ENCODE measurements at regions not wholly inside any gene's neighbourhood (a gene's known extent, or its start where the extent isn't known, plus 50 kb on each side); places are given as distances from the start of the nearest gene placed in this dataset.

- Histone ChIP-seq H3K9me3 (ENCODE audit: insufficient read depth, low read length) (no peaks in the 10 kb centered on the region), H3K27me3 (ENCODE audit: low read depth, low read length) (no peaks in the 10 kb centered on the region), H3K27ac (ENCODE audit: low read length) (no peak overlapping the region), H3K9ac (ENCODE audit: low read length) (no peak overlapping the region), H4K20me1 (ENCODE audit: insufficient read depth, low read length) (no peaks in the 10 kb centered on the region), H3K79me2 (ENCODE audit: low read length) (no peaks in the 10 kb centered on the region), H3K4me2 (ENCODE audit: low read length) (no peak overlapping the region), H3K4me3 (ENCODE audit: low read length) (no peak overlapping the region), H3K36me3 (replicated peaks; ENCODE audit: low read depth, low read length) (no peaks in the 10 kb centered on the region), H3K4me1 (ENCODE audit: low read length) (peaks cover 23% of the 10 kb centered on the region), H2AFZ (ENCODE audit: low read depth, low read length) (no peak overlapping the region)
- no peak for TF ChIP-seq CTCF (IDR thresholded peaks at IDR 0.05; ENCODE audit: low read depth, low read length)
- TF ChIP-seq EZH2phosphoT487 (IDR thresholded peaks at IDR 0.05; ENCODE audit: low read depth) = no peak
These were observed 164.0 kb upstream of the DTNBP1 start for GRCh38 chr6:15826814-15827318.

GRCh38 chr6:15825332-15825930, 162.6 kb upstream of the DTNBP1 start:
- Histone ChIP-seq H4K20me1 (ENCODE audit: insufficient read depth, low read length) (no peaks in the 10 kb centered on the region), H3K9me3 (ENCODE audit: insufficient read depth, low read length) (no peaks in the 10 kb centered on the region), H3K27ac (ENCODE audit: low read length) (no peak overlapping the region), H3K4me1 (ENCODE audit: low read length) (peaks cover 23% of the 10 kb centered on the region), H3K36me3 (replicated peaks; ENCODE audit: low read depth, low read length) (no peaks in the 10 kb centered on the region), H3K9ac (ENCODE audit: low read length) (no peak overlapping the region), H3K79me2 (ENCODE audit: low read length) (no peaks in the 10 kb centered on the region), H3K4me3 (ENCODE audit: low read length) (no peak overlapping the region), H3K27me3 (ENCODE audit: low read depth, low read length) (0 out of 2 replicates have a peak, but pooled peaks cover 8% of the 10 kb centered on the region), H3K4me2 (ENCODE audit: low read length) (no peak overlapping the region), H2AFZ (ENCODE audit: low read depth, low read length) (no peak overlapping the region)
- TF ChIP-seq EZH2phosphoT487 (IDR thresholded peaks at IDR 0.05; ENCODE audit: low read depth) (no peak), CTCF (IDR thresholded peaks at IDR 0.05; ENCODE audit: low read depth, low read length) (no peak)

- Histone ChIP-seq H3K27ac (ENCODE audit: low read length) (no peak overlapping the region), H3K9me3 (ENCODE audit: insufficient read depth, low read length) (no peaks in the 10 kb centered on the region), H3K4me3 (ENCODE audit: low read length) (no peak overlapping the region), H3K4me1 (ENCODE audit: low read length) (peaks cover 23% of the 10 kb centered on the region), H3K79me2 (ENCODE audit: low read length) (no peaks in the 10 kb centered on the region), H3K27me3 (ENCODE audit: low read depth, low read length) (0 out of 2 replicates have a peak, but pooled peaks cover 8% of the 10 kb centered on the region), H3K36me3 (replicated peaks; ENCODE audit: low read depth, low read length) (no peaks in the 10 kb centered on the region), H2AFZ (ENCODE audit: low read depth, low read length) (no peak overlapping the region), H3K9ac (ENCODE audit: low read length) (no peak overlapping the region), H4K20me1 (ENCODE audit: insufficient read depth, low read length) (no peaks in the 10 kb centered on the region), H3K4me2 (ENCODE audit: low read length) (no peak overlapping the region)
- no peak for TF ChIP-seq EZH2phosphoT487 (IDR thresholded peaks at IDR 0.05; ENCODE audit: low read depth)
- no peak for TF ChIP-seq CTCF (IDR thresholded peaks at IDR 0.05; ENCODE audit: low read depth, low read length)
These were observed 162.0 kb upstream of the DTNBP1 start for GRCh38 chr6:15824811-15825210.

- Histone ChIP-seq H3K9ac (ENCODE audit: low read length) (no peak overlapping the region), H3K27me3 (ENCODE audit: low read depth, low read length) (0 out of 2 replicates have a peak, but pooled peaks cover 8% of the 10 kb centered on the region)
- TF ChIP-seq CTCF (IDR thresholded peaks at IDR 0.05; ENCODE audit: low read depth, low read length) = no peak
- no peak for TF ChIP-seq EZH2phosphoT487 (IDR thresholded peaks at IDR 0.05; ENCODE audit: low read depth)
These were observed 161.1 kb upstream of the DTNBP1 start for GRCh38 chr6:15823838-15824414.

More at GRCh38 chr6:15823838-15824414, 161.1 kb upstream of the DTNBP1 start:
- no peak overlapping the region for H2AFZ ChIP-seq (ENCODE audit: low read depth, low read length)
- H3K36me3 ChIP-seq (replicated peaks; ENCODE audit: low read depth, low read length) = no peaks in the 10 kb centered on the region
- H4K20me1 ChIP-seq (ENCODE audit: insufficient read depth, low read length) = no peaks in the 10 kb centered on the region
- no peaks in the 10 kb centered on the region for H3K79me2 ChIP-seq (ENCODE audit: low read length)
- H3K4me1 ChIP-seq (ENCODE audit: low read length) = peaks cover 23% of the 10 kb centered on the region
- H3K27ac ChIP-seq (ENCODE audit: low read length) = peak overlapping the region; percentile 50
- no peaks in the 10 kb centered on the region for H3K9me3 ChIP-seq (ENCODE audit: insufficient read depth, low read length)
- H3K4me3 ChIP-seq (ENCODE audit: low read length) = peak overlapping the region; percentile 5; the same call in 1 of the 2 replicates
- peak overlapping the region; percentile 62 for H3K4me2 ChIP-seq (ENCODE audit: low read length)
